OCI-LY1 (cell line): ENCODE measurements at regions not wholly inside any gene's neighbourhood (a gene's known extent, or its start where the extent isn't known, plus 50 kb on each side); places are given as distances from the start of the nearest gene placed in this dataset.
"Not testable (repeated sequence)": the region's sequence is repeated elsewhere in the genome, so short reads cannot be mapped to it uniquely, and the experiment has no call there.

Experiments used
- H2AFZ ChIP-seq: fragments of 200-600 bp; sonication (generic), shearing (Covaris generic); 2 replicates; pipeline ENCODE4 v1.6.0; 2014; ENCODE audit warnings: antibody characterized with exemption, mild to moderate bottlenecking, low read length
- H3F3A ChIP-seq: fragments of 200-600 bp; sonication (generic), shearing (Covaris generic); 2 replicates; pipeline ENCODE4 v1.6.0; 2014; ENCODE audit warnings: mild to moderate bottlenecking, antibody characterized with exemption, low read length, moderate library complexity; ENCODE audit not compliant: insufficient read depth
- H3K27ac ChIP-seq: fragments of 200-600 bp; sonication (generic); 2 replicates; pipeline ENCODE4 v1.5.1; 2014; ENCODE audit warnings: low read length, mixed run types, mild to moderate bottlenecking, low read depth; ENCODE audit not compliant: poor library complexity, severe bottlenecking
- H3K27me3 ChIP-seq: fragments of 200-600 bp; sonication (generic); 2 replicates; pipeline ENCODE4 v1.6.0; 2014; ENCODE audit warnings: antibody characterized with exemption, mild to moderate bottlenecking, low read length, moderate library complexity; ENCODE audit not compliant: insufficient read depth
- H3K36me3 ChIP-seq: fragments of 200-600 bp; sonication (generic); 2 replicates; pipeline ENCODE4 v1.6.1; 2014; ENCODE audit warnings: mild to moderate bottlenecking, antibody characterized with exemption, low read length, moderate library complexity, mixed read lengths; ENCODE audit not compliant: insufficient read depth
- H3K4me1 ChIP-seq: fragments of 200-600 bp; sonication (generic); 2 replicates; pipeline ENCODE4 v1.5.1; 2014; ENCODE audit warnings: mild to moderate bottlenecking, low read length, moderate library complexity; ENCODE audit not compliant: insufficient read depth, severe bottlenecking
- H3K4me2 ChIP-seq: fragments of 200-600 bp; sonication (generic), shearing (Covaris generic); 2 replicates; pipeline ENCODE4 v1.6.1; 2014; ENCODE audit warnings: low read length
- H3K4me3 ChIP-seq: fragments of 200-600 bp; sonication (generic); 2 replicates; pipeline ENCODE4 v1.5.1; 2014; ENCODE audit warnings: low read length, low read depth, mild to moderate bottlenecking, mixed read lengths; ENCODE audit not compliant: poor library complexity, severe bottlenecking
- H3K79me2 ChIP-seq: fragments of 200-600 bp; shearing (Covaris generic); 2 replicates; pipeline ENCODE4 v1.6.1; 2016; ENCODE audit warnings: mixed run types, low read length, mixed read lengths; ENCODE audit not compliant: insufficient read depth
- H3K9ac ChIP-seq: fragments of 200-600 bp; sonication (generic), shearing (Covaris generic); 2 replicates; pipeline ENCODE4 v1.6.1; 2014; ENCODE audit warnings: mild to moderate bottlenecking, low read length, mixed read lengths
- H3K9me2 ChIP-seq: fragments of 200-600 bp; sonication (generic), shearing (Covaris generic); 2 replicates; pipeline ENCODE4 v1.6.1; 2014; ENCODE audit warnings: low read depth, mild to moderate bottlenecking, low read length, mixed read lengths
- H3K9me3 ChIP-seq: fragments of 200-600 bp; shearing (Covaris generic); 2 replicates; pipeline ENCODE4 v1.6.1; 2014; ENCODE audit warnings: low read length, mixed read lengths
- H4K20me1 ChIP-seq: fragments of 200-600 bp; sonication (generic), shearing (Covaris generic); 2 replicates; pipeline ENCODE4 v1.6.0; 2016; ENCODE audit warnings: mild to moderate bottlenecking, low read length; ENCODE audit not compliant: insufficient read depth
- EZH2 ChIP-seq: fragments of 200-600 bp; sonication (generic), shearing (Covaris generic); IDR thresholded peaks from 2 replicates; pipeline ENCODE4 v1.8.0; 2017; ENCODE audit warnings: borderline replicate concordance, mixed run types, mild to moderate bottlenecking, antibody characterized with exemption, low read length, moderate library complexity, mixed read lengths
- TF ChIP-seq, protein P1 (sequence below): fragments of 200-600 bp; sonication (generic), shearing (Covaris generic); IDR thresholded peaks from 2 replicates; pipeline ENCODE4 v1.5.1; 2017; ENCODE audit warnings: mild to moderate bottlenecking, antibody characterized with exemption, low read length, moderate library complexity, mixed read lengths

DNA sequence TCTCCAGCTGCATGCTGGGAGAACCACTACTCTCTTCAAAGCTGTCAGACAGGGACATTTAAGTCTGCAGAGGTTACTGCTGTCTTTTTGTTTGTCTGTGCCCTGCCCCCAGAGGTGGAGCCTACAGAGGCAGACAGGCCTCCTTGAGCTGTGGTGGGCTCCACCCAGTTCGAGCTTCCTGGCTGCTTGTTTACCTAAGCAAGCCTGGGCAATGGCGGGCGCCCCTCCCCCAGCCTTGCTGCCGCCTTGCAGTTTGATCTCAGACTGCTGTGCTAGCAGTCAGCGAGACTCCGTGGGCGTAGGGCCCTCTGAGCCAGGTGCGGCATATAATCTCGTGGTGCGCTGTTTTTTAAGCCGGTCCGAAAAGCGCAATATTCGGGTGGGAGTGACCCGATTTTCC, 215.0 kb downstream of the STIM2 start:
- not testable (repeated sequence) for H2AFZ ChIP-seq, H3K4me1 ChIP-seq, H4K20me1 ChIP-seq, H3K36me3 ChIP-seq, H3K9ac ChIP-seq, H3K9me3 ChIP-seq, H3K9me2 ChIP-seq, H3F3A ChIP-seq, H3K27ac ChIP-seq, H3K79me2 ChIP-seq, H3K4me3 ChIP-seq, H3K4me2 ChIP-seq, H3K27me3 ChIP-seq

DNA sequence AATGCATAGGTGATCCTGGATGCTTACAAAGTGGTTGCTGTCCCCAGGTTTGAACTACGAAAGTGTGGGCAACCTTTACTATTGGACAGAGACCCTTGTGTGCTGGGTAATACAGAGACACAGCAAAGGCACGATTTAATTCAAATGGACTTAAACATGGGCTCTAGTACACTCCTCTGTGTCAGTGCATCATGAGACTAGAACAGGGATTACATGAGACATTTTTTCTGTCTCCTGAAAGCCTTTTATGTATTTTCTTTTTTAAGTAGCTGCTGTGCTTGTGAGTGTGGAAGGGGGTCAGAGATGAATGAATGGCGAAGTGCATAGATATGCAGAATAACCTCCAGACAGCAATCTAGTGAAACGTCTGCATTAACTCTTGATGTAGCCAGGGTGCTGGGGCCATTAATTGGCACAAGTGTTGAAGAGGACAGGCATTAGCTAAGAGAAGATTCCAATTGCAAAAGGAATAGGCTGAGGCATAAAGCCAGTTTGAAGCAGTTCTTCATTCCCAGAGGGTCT, 218.4 kb downstream of the STIM2 start:
- H3K36me3 ChIP-seq: no peaks in the 10 kb centered on the region
- H3K4me2 ChIP-seq: no peak overlapping the region
- no peak overlapping the region for H2AFZ ChIP-seq
- no peak overlapping the region for H3K27ac ChIP-seq
- TF ChIP-seq, protein P1, sequence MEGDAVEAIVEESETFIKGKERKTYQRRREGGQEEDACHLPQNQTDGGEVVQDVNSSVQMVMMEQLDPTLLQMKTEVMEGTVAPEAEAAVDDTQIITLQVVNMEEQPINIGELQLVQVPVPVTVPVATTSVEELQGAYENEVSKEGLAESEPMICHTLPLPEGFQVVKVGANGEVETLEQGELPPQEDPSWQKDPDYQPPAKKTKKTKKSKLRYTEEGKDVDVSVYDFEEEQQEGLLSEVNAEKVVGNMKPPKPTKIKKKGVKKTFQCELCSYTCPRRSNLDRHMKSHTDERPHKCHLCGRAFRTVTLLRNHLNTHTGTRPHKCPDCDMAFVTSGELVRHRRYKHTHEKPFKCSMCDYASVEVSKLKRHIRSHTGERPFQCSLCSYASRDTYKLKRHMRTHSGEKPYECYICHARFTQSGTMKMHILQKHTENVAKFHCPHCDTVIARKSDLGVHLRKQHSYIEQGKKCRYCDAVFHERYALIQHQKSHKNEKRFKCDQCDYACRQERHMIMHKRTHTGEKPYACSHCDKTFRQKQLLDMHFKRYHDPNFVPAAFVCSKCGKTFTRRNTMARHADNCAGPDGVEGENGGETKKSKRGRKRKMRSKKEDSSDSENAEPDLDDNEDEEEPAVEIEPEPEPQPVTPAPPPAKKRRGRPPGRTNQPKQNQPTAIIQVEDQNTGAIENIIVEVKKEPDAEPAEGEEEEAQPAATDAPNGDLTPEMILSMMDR: no peak
- no peak for TF ChIP-seq EZH2
- no peaks in the 10 kb centered on the region for H3K9me3 ChIP-seq
- no peak overlapping the region for H3K4me3 ChIP-seq
- H3K9me2 ChIP-seq: no peaks in the 10 kb centered on the region
- H4K20me1 ChIP-seq: no peaks in the 10 kb centered on the region
- H3K27me3 ChIP-seq: no peaks in the 10 kb centered on the region
- no peaks in the 10 kb centered on the region for H3K79me2 ChIP-seq
- no peak overlapping the region for H3K9ac ChIP-seq
- H3K4me1 ChIP-seq: no peaks in the 10 kb centered on the region
- H3F3A ChIP-seq: no peaks in the 10 kb centered on the region

DNA sequence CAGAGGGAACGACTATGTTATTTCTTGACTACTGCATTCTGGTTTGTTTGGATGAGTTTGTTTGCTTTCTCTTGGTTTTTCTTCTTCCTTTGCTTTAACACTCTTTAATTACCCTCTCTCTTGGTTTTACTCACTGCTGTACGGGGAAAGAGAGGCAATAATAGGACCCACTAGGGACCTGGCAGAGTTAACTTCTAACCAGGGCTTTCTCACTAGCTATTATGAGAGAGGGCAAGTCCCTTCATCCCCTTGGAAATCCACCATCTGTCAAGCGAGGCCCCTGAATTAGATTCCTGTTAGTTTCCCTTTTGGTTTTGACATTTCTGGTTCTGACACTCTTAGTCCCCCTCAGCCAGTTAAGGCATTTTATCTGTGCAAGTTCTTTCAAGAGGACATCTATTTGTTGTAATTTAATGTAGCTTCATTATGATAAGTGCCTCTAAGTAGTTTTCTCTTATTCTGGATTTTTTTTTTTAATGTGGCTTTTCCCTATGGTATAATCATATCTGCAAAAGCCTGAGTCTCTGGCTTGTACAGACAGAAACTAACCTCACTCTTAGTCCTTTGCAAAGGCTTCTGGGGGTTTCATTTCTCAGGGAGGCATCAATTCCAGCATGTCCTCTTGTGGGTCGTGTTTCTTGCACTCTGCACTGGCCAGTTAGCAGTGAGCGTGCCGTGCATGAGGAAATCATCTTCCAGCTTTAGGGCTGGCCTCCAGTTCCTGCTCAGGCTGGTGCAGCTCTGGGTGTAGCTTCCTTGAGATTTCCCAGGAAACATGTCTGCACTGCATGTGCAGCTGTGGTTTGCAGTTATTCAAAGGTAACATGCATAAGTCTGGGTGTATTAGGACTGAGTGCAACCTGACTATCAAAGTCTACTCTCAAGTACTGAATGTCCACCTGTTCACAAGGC, 221.3 kb downstream of the STIM2 start:
- Histone ChIP-seq H3K9me3 (no peaks in the 10 kb centered on the region), H3K9ac (no peak overlapping the region), H3F3A (no peaks in the 10 kb centered on the region), H3K36me3 (no peaks in the 10 kb centered on the region), H3K4me2 (no peak overlapping the region), H3K27me3 (no peaks in the 10 kb centered on the region), H3K79me2 (no peaks in the 10 kb centered on the region), H4K20me1 (no peaks in the 10 kb centered on the region), H3K9me2 (no peaks in the 10 kb centered on the region), H3K4me1 (no peaks in the 10 kb centered on the region), H3K4me3 (no peak overlapping the region), H2AFZ (no peak overlapping the region), H3K27ac (no peak overlapping the region)
- TF ChIP-seq EZH2: no peak
- TF ChIP-seq, protein P1: no peak
